GM12878 (cell line): ENCODE measurements at regions not wholly inside any gene's neighbourhood (a gene's known extent, or its start where the extent isn't known, plus 50 kb on each side); places are given as distances from the start of the nearest gene placed in this dataset.

ENCODE experiments used
- ATAC-seq: fragments of 200-7000 bp; cut with Tn5 transposase; 3 replicates; pipeline ENCODE4 v1.9.1; 2020; ENCODE audit warnings: mild to moderate bottlenecking, moderate library complexity
- BruUV-seq: library from RNA; stranded (reverse); fragments of 400-500 nt; replicated peaks from 2 replicates; lab custom pipeline; 2021; lab: Mats Ljungman, UMichigan
- CTCF ChIA-PET: fragments of 300-600 bp; sonication (Branson Sonifier 250); formaldehyde crosslinking; extraction: SDS; loops from one replicate; lab custom pipeline; 2021; ENCODE audit warnings: inconsistent platforms; lab: Yijun Ruan, JAX
- POLR2A ChIA-PET: fragments of 350-600 bp; formaldehyde crosslinking; extraction: SDS; loops from one replicate; lab custom pipeline; 2021; ENCODE audit warnings: inconsistent platforms; lab: Charles Lee
- RAD21 ChIA-PET: fragments of 300-600 bp; sonication (Branson Sonifier 250); formaldehyde crosslinking; loops from one replicate; lab custom pipeline; 2023; ENCODE audit warnings: antibody characterized with exemption; ENCODE audit not compliant: unreplicated experiment; lab: Charles Lee
- SMC1A ChIA-PET: fragments of 300-600 bp; sonication (Branson Sonifier 250); formaldehyde crosslinking; loops from one replicate; lab custom pipeline; 2023; ENCODE audit not compliant: unreplicated experiment, uncharacterized antibody; lab: Charles Lee
- DNase-seq: peaks from one replicate; pipeline ENCODE4 v3.0.0-alpha.2; 2011; ENCODE audit warnings: low read depth, low spot score
- FAIRE-seq: peaks from 3 replicates; lab custom pipeline; 2011; peaks lifted over from hg19 to GRCh38; lab: Jason Lieb, UNC
- H2AFZ ChIP-seq: 2 replicates; pipeline ENCODE4 v1.6.0; 2011; ENCODE audit warnings: low read depth, low read length, control low read depth; ENCODE audit not compliant: control insufficient read depth
- H3K27ac ChIP-seq: 2 replicates; pipeline ENCODE4 v1.5.1; 2011; ENCODE audit warnings: control low read depth; ENCODE audit not compliant: control insufficient read depth, insufficient read depth
- H3K27me3 ChIP-seq, 2 experiments: replicated peaks in 1 of 2; 2 replicates each; pipeline versions ENCODE4 v1.6.0 to v1.6.1; 2011; ENCODE audit warnings: low read length in 1 of 2; ENCODE audit not compliant: control insufficient read depth in 2 of 2, insufficient read depth in 2 of 2
- H3K36me3 ChIP-seq, 2 experiments: 2 replicates each; pipeline ENCODE4 v1.5.1; 2011; ENCODE audit warnings: low read length in 1 of 2; ENCODE audit not compliant: control insufficient read depth in 2 of 2, insufficient read depth in 2 of 2
- H3K4me1 ChIP-seq: 2 replicates; pipeline ENCODE4 v1.6.1; 2011; ENCODE audit warnings: mild to moderate bottlenecking, low read length, moderate library complexity, mixed read lengths; ENCODE audit not compliant: control insufficient read depth, insufficient read depth
- H3K4me2 ChIP-seq: 2 replicates; pipeline ENCODE4 v1.6.0; 2011; ENCODE audit warnings: control low read depth; ENCODE audit not compliant: control insufficient read depth, insufficient read depth
- H3K4me3 ChIP-seq: fragments of 200-600 bp; sonication (generic); 2 replicates; pipeline ENCODE4 v1.5.1; 2016
- H3K79me2 ChIP-seq: 2 replicates; pipeline ENCODE4 v1.6.0; 2011; ENCODE audit warnings: low read length; ENCODE audit not compliant: control insufficient read depth, insufficient read depth
- H3K9ac ChIP-seq: 2 replicates; pipeline ENCODE4 v1.8.0; 2011; ENCODE audit warnings: low read length, control low read depth, mixed read lengths; ENCODE audit not compliant: control insufficient read depth, insufficient read depth
- H3K9me3 ChIP-seq: replicated peaks from 3 replicates; pipeline ENCODE4 v1.5.1; 2011; ENCODE audit warnings: mild to moderate bottlenecking, low read length; ENCODE audit not compliant: control insufficient read depth, insufficient read depth
- H4K20me1 ChIP-seq: 2 replicates; pipeline ENCODE4 v1.6.0; 2011; ENCODE audit not compliant: control insufficient read depth, insufficient read depth
- ASH2L ChIP-seq: fragments of 300-600, 200-600 bp; sonication (generic); IDR thresholded peaks from 2 replicates; pipeline ENCODE4 v1.6.1; 2017; ENCODE audit warnings: low read depth, mild to moderate bottlenecking, borderline replicate concordance
- FOS ChIP-seq: IDR thresholded peaks from 3 replicates; pipeline ENCODE4 v1.6.1; 2011; ENCODE audit warnings: borderline replicate concordance; ENCODE audit not compliant: insufficient read length; ENCODE audit errors: extremely low read depth
- FOXK2 ChIP-seq: fragments of 450-650 bp; IDR thresholded peaks from 2 replicates; pipeline ENCODE4 v1.6.1; 2017; ENCODE audit warnings: mild to moderate bottlenecking, moderate library complexity
- MXI1 ChIP-seq: fragments of 150-350 bp; IDR thresholded peaks from 2 replicates; pipeline ENCODE4 v1.6.1; 2011; ENCODE audit warnings: low read depth, mild to moderate bottlenecking, inconsistent platforms, low read length, improper control_type of control experiment
- NFIC ChIP-seq: IDR thresholded peaks from 2 replicates; pipeline ENCODE4 v1.6.1; 2012; ENCODE audit warnings: low read depth, mild to moderate bottlenecking, inconsistent platforms, low read length, moderate library complexity
- NFXL1 ChIP-seq: fragments of 450-650 bp; IDR thresholded peaks from 2 replicates; pipeline ENCODE4 v1.6.1; 2017; ENCODE audit warnings: antibody characterized with exemption, mild to moderate bottlenecking, borderline replicate concordance
- NFYA ChIP-seq: IDR thresholded peaks from 2 replicates; pipeline ENCODE4 v1.6.1; 2011; ENCODE audit warnings: low read depth, mild to moderate bottlenecking, low read length, improper control_type of control experiment, borderline replicate concordance
- PAX5 ChIP-seq: IDR thresholded peaks from 2 replicates; pipeline ENCODE4 v1.6.1; 2011; ENCODE audit warnings: low read depth, low read length, borderline replicate concordance
- PKNOX1 ChIP-seq: fragments of 450-650 bp; IDR thresholded peaks from 2 replicates; pipeline ENCODE4 v1.6.1; 2016; ENCODE audit warnings: mild to moderate bottlenecking
- PML ChIP-seq: IDR thresholded peaks from 2 replicates; pipeline ENCODE4 v1.6.1; 2012; ENCODE audit warnings: low read length, inconsistent platforms
- POLR2AphosphoS2 ChIP-seq: IDR thresholded peaks from 2 replicates; pipeline ENCODE4 v1.6.1; 2011; ENCODE audit warnings: low read depth, mild to moderate bottlenecking, low read length, improper control_type of control experiment, moderate library complexity
- POLR2AphosphoS5 ChIP-seq: IDR thresholded peaks from 2 replicates; pipeline ENCODE4 v1.6.1; 2011; ENCODE audit warnings: mild to moderate bottlenecking, low read length, inconsistent platforms
- SMARCA5 ChIP-seq: fragments of 450-650 bp; IDR thresholded peaks from 2 replicates; pipeline ENCODE4 v1.6.1; 2017; ENCODE audit warnings: mild to moderate bottlenecking
- SUPT20H ChIP-seq: IDR thresholded peaks from 2 replicates; pipeline ENCODE4 v1.6.1; 2011; ENCODE audit warnings: low read depth, mild to moderate bottlenecking, low read length, moderate library complexity, borderline replicate concordance; ENCODE audit not compliant: control insufficient read depth
- ZSCAN29 ChIP-seq: fragments of 450-650 bp; IDR thresholded peaks from 2 replicates; pipeline ENCODE4 v1.6.1; 2017; ENCODE audit warnings: mild to moderate bottlenecking, moderate library complexity
- WGBS: methylation state at CpG from one replicate; pipeline ENCODE4 v1.1.6; 2016; ENCODE audit warnings: low lambda C conversion rate; ENCODE audit not compliant: insufficient replicate concordance, insufficient coverage; ENCODE audit errors: missing lambda C conversion rate; 5-methylcytosine and 5-hydroxymethylcytosine counted together
- in situ Hi-C: fragments of 300-500 bp; cut with MboI; formaldehyde crosslinking; loops from 9 replicates; pipeline ENCODE4 v1.14.3; 2018; ENCODE audit warnings: mixed read lengths
- intact Hi-C: fragments of 100-400 bp; cut with micrococcal nuclease; formaldehyde crosslinking; loops from one replicate; pipeline ENCODE4 v1.14.2; 2022; ENCODE audit not compliant: unreplicated experiment

- H3K27ac ChIP-seq: no peak overlapping the region
- no peak overlapping the region for H3K9ac ChIP-seq
- H3K4me2 ChIP-seq: no peak overlapping the region
- ATAC-seq (no peak), FAIRE-seq (no peak), DNase-seq (no peak)
- no peaks in the 10 kb centered on the region for H4K20me1 ChIP-seq
- H2AFZ ChIP-seq: no peak overlapping the region
- H3K36me3 ChIP-seq: no peaks in the 10 kb centered on the region
- peaks cover 3% of the 10 kb centered on the region; the same call in 1 of the 2 replicates for H3K4me1 ChIP-seq
- WGBS: 56% methylated on average over 5 of the region's 5 CpGs
- H3K79me2 ChIP-seq: no peaks in the 10 kb centered on the region
- ChIA-PET CTCF (interaction anchor here (0.7 to 1.7 kb wide), 2 partner anchors 9 to 19 kb away, joined by 3 to 4 read pairs; no protein-coding TSS in a partner anchor), RAD21 (interaction anchor here (1.0 to 1.6 kb wide), 2 partner anchors 64 to 103 kb away, joined by 3 to 5 read pairs; no protein-coding TSS in a partner anchor), POLR2A (no interaction called here), SMC1A (interaction anchor here (0.6 to 3.6 kb wide), 4 partner anchors 14 to 47 kb away, joined by 3 to 11 read pairs (median 4); no protein-coding TSS in a partner anchor)
- no peaks in the 10 kb centered on the region for H3K9me3 ChIP-seq
- no peak overlapping the region for H3K4me3 ChIP-seq
- TF ChIP-seq PML: no peak
- no TSS peak for BruUV-seq
- in situ Hi-C loops (no loop called here), intact Hi-C loops (no loop called here)
- no peaks in the 10 kb centered on the region for H3K27me3 ChIP-seq
Measured at GRCh38 chr1:178645157-178645807, 79.8 kb upstream of the RALGPS2 start.

- no peaks in the 10 kb centered on the region for H3K36me3 ChIP-seq
- no peak for TF ChIP-seq NFYA
- TF ChIP-seq PKNOX1: no peak
- TF ChIP-seq NFXL1: no peak
- no peak for TF ChIP-seq PAX5
- TF ChIP-seq ASH2L: no peak
- TF ChIP-seq MXI1: no peak
- no peak for TF ChIP-seq POLR2AphosphoS5
- no peak for TF ChIP-seq NFIC
- no peak for TF ChIP-seq SUPT20H
- TF ChIP-seq ZSCAN29: no peak
- TF ChIP-seq FOS: no peak
- no peak for TF ChIP-seq SMARCA5
- TF ChIP-seq POLR2AphosphoS2: no peak
- TF ChIP-seq FOXK2: no peak
Measured at GRCh38 chr1:178645808-178646200, 79.2 kb upstream of the RALGPS2 start.

More at GRCh38 chr1:178645808-178646200, 79.2 kb upstream of the RALGPS2 start:
- no TSS peak for BruUV-seq
- no peak overlapping the region for H3K4me3 ChIP-seq
- WGBS: 50% methylated on average over 2 of the region's 2 CpGs
- H3K4me1 ChIP-seq: peaks cover 3% of the 10 kb centered on the region; the same call in 1 of the 2 replicates
- no peak overlapping the region for H3K4me2 ChIP-seq
- ChIA-PET CTCF (interaction anchor here (1.7 kb wide), 1 partner anchor 20 kb away, joined by 4 read pairs; no protein-coding TSS in a partner anchor), POLR2A (no interaction called here), SMC1A (interaction anchor here (1.3 to 3.6 kb wide), 2 partner anchors 14 to 47 kb away, joined by 4 to 11 read pairs; no protein-coding TSS in a partner anchor), RAD21 (interaction anchor here (1.0 to 1.6 kb wide), 2 partner anchors 65 to 103 kb away, joined by 3 to 5 read pairs; no protein-coding TSS in a partner anchor)
- no peaks in the 10 kb centered on the region for H3K27me3 ChIP-seq
- FAIRE-seq (no peak), DNase-seq (no peak), ATAC-seq (no peak)
- no peaks in the 10 kb centered on the region for H3K9me3 ChIP-seq
- in situ Hi-C loops: no loop called here
- H2AFZ ChIP-seq: no peak overlapping the region
- H3K9ac ChIP-seq: no peak overlapping the region
- intact Hi-C loops: no loop called here
- no peaks in the 10 kb centered on the region for H3K79me2 ChIP-seq
- no peak overlapping the region for H3K27ac ChIP-seq
- no peaks in the 10 kb centered on the region for H4K20me1 ChIP-seq
